ENCODE measurements at regions not wholly inside any gene's neighbourhood (a gene's known extent, or its start where the extent isn't known, plus 50 kb on each side); places are given as distances from the start of the nearest gene placed in this dataset.

GRCh38 chr15:59924812-59925522 lies 79.1 kb upstream of the FOXB1 start:
- no peak for TF ChIP-seq EZH2phosphoT487 (IDR thresholded peaks at IDR 0.05; ENCODE audit: low read depth)
- TF ChIP-seq CTCF (IDR thresholded peaks at IDR 0.05; ENCODE audit: low read depth, low read length): no peak
- Histone ChIP-seq H3K9ac (ENCODE audit: low read length) (no peak overlapping the region), H3K4me3 (ENCODE audit: low read length) (no peak overlapping the region), H3K4me2 (ENCODE audit: low read length) (no peak overlapping the region), H3K4me1 (ENCODE audit: low read length) (peaks cover 7% of the 10 kb centered on the region), H3K36me3 (replicated peaks; ENCODE audit: low read depth, low read length) (no peaks in the 10 kb centered on the region), H4K20me1 (ENCODE audit: insufficient read depth, low read length) (no peaks in the 10 kb centered on the region), H3K27me3 (ENCODE audit: low read depth, low read length) (no peaks in the 10 kb centered on the region), H2AFZ (ENCODE audit: low read depth, low read length) (no peak overlapping the region), H3K9me3 (ENCODE audit: insufficient read depth, low read length) (no peaks in the 10 kb centered on the region), H3K27ac (ENCODE audit: low read length) (no peak overlapping the region), H3K79me2 (ENCODE audit: low read length) (no peaks in the 10 kb centered on the region)

GRCh38 chr15:59924096-59924495 lies 80.0 kb upstream of the FOXB1 start:
- H3K36me3 ChIP-seq (replicated peaks; ENCODE audit: low read depth, low read length): no peaks in the 10 kb centered on the region
- no peak for TF ChIP-seq CTCF (IDR thresholded peaks at IDR 0.05; ENCODE audit: low read depth, low read length)
- no peak for TF ChIP-seq EZH2phosphoT487 (IDR thresholded peaks at IDR 0.05; ENCODE audit: low read depth)
- H3K27ac ChIP-seq (ENCODE audit: low read length): no peak overlapping the region
- H3K9ac ChIP-seq (ENCODE audit: low read length): no peak overlapping the region
- no peak overlapping the region for H2AFZ ChIP-seq (ENCODE audit: low read depth, low read length)
- H4K20me1 ChIP-seq (ENCODE audit: insufficient read depth, low read length): no peaks in the 10 kb centered on the region
- H3K4me1 ChIP-seq (ENCODE audit: low read length): peaks cover 15% of the 10 kb centered on the region
- H3K27me3 ChIP-seq (ENCODE audit: low read depth, low read length): no peaks in the 10 kb centered on the region
- no peak overlapping the region for H3K4me3 ChIP-seq (ENCODE audit: low read length)
- H3K79me2 ChIP-seq (ENCODE audit: low read length): no peaks in the 10 kb centered on the region
- no peak overlapping the region for H3K4me2 ChIP-seq (ENCODE audit: low read length)
- H3K9me3 ChIP-seq (ENCODE audit: insufficient read depth, low read length): no peaks in the 10 kb centered on the region

- Histone ChIP-seq H3K27ac (ENCODE audit: low read length) (no peak overlapping the region), H3K27me3 (ENCODE audit: low read depth, low read length) (no peaks in the 10 kb centered on the region), H3K36me3 (replicated peaks; ENCODE audit: low read depth, low read length) (no peaks in the 10 kb centered on the region), H3K4me2 (ENCODE audit: low read length) (no peak overlapping the region), H3K9me3 (ENCODE audit: insufficient read depth, low read length) (no peaks in the 10 kb centered on the region), H3K9ac (ENCODE audit: low read length) (no peak overlapping the region), H4K20me1 (ENCODE audit: insufficient read depth, low read length) (no peaks in the 10 kb centered on the region), H3K4me1 (ENCODE audit: low read length) (peaks cover 21% of the 10 kb centered on the region), H3K4me3 (ENCODE audit: low read length) (no peak overlapping the region), H2AFZ (ENCODE audit: low read depth, low read length) (no peak overlapping the region), H3K79me2 (ENCODE audit: low read length) (no peaks in the 10 kb centered on the region)
- TF ChIP-seq CTCF (IDR thresholded peaks at IDR 0.05; ENCODE audit: low read depth, low read length): no peak
- no peak for TF ChIP-seq EZH2phosphoT487 (IDR thresholded peaks at IDR 0.05; ENCODE audit: low read depth)
Measured at GRCh38 chr15:59923508-59923907, 80.6 kb upstream of the FOXB1 start.

- H3K9ac ChIP-seq (ENCODE audit: low read length): peak overlapping the region; percentile 84
- no peaks in the 10 kb centered on the region for H3K36me3 ChIP-seq (replicated peaks; ENCODE audit: low read depth, low read length)
- peak overlapping the region; percentile 95 for H2AFZ ChIP-seq (ENCODE audit: low read depth, low read length)
- no peaks in the 10 kb centered on the region for H4K20me1 ChIP-seq (ENCODE audit: insufficient read depth, low read length)
- no peaks in the 10 kb centered on the region for H3K79me2 ChIP-seq (ENCODE audit: low read length)
- peak overlapping the region; percentile 64 for H3K4me3 ChIP-seq (ENCODE audit: low read length)
- peaks cover 34% of the 10 kb centered on the region for H3K4me1 ChIP-seq (ENCODE audit: low read length)
- H3K4me2 ChIP-seq (ENCODE audit: low read length): peak overlapping the region; percentile 78
- peak overlapping the region; percentile 95 for H3K27ac ChIP-seq (ENCODE audit: low read length)
- H3K9me3 ChIP-seq (ENCODE audit: insufficient read depth, low read length): no peaks in the 10 kb centered on the region
- peaks cover 5% of the 10 kb centered on the region for H3K27me3 ChIP-seq (ENCODE audit: low read depth, low read length)
- TF ChIP-seq CTCF (IDR thresholded peaks at IDR 0.05; ENCODE audit: low read depth, low read length) (no peak), EZH2phosphoT487 (IDR thresholded peaks at IDR 0.05; ENCODE audit: low read depth) (no peak)
Measured at GRCh38 chr15:59918994-59919951, 84.8 kb upstream of the FOXB1 start.

All from OCI-LY3 (cell line).